Ovary (tissue), 3 donors: ENCODE measurements at regions not wholly inside any gene's neighbourhood (a gene's known extent, or its start where the extent isn't known, plus 50 kb on each side); places are given as distances from the start of the nearest gene placed in this dataset.

Experiments
- CTCF ChIP-seq, 3 donors: fragments of 450-650 bp in 2 of 3; fragments of 200-600 bp in 1 of 3; IDR thresholded peaks; one replicate each; pipeline versions ENCODE4 v1.5.1 to v1.8.0; 2016 to 2022; ENCODE audit warnings: antibody characterized with exemption in 3 of 3, mild to moderate bottlenecking in 1 of 3
- POLR2A ChIP-seq: fragments of 450-650 bp; IDR thresholded peaks from one replicate; pipeline ENCODE4 v1.6.1; 2017; ENCODE audit warnings: antibody characterized with exemption, mild to moderate bottlenecking, moderate library complexity
- donor health status: DM: no; HTN: no; CAD: no.

- no peak for TF ChIP-seq CTCF (IDR thresholded peaks at IDR 0.05)
- TF ChIP-seq POLR2A, result no peak
Measured at GRCh38 chr10:20418286-20418685, 478.8 kb downstream of the NEBL start.
